PC-9 (cell line): ENCODE measurements at regions not wholly inside any gene's neighbourhood (a gene's known extent, or its start where the extent isn't known, plus 50 kb on each side); places are given as distances from the start of the nearest gene placed in this dataset.

Experiments used
- BruUV-seq: library from RNA; stranded (reverse); fragments of 400-500 nt; replicated peaks from 2 replicates; lab custom pipeline; 2021; lab: Mats Ljungman, UMichigan
- CTCF ChIA-PET: fragments of 300-600 bp; sonication (Branson Sonifier 250); formaldehyde crosslinking; loops from one replicate; lab custom pipeline; 2022; ENCODE audit warnings: antibody characterized with exemption; lab: Charles Lee
- POLR2A ChIA-PET: fragments of 300-600 bp; sonication (Branson Sonifier 250); formaldehyde crosslinking; loops from one replicate; lab custom pipeline; 2022; ENCODE audit warnings: antibody characterized with exemption; ENCODE audit not compliant: unreplicated experiment; lab: Charles Lee
- DNase-seq, 2 experiments: peaks; one replicate each; pipeline versions ENCODE4 v3.0.0 to v3.0.0-alpha.2; 2015 to 2022; ENCODE audit warnings: mixed read lengths in 1 of 2
- H2AFZ ChIP-seq: fragments of 200-600 bp; sonication (generic); 2 replicates; pipeline ENCODE4 v1.8.1; 2017; ENCODE audit warnings: antibody characterized with exemption
- H3F3A ChIP-seq: fragments of 200-600 bp; sonication (generic); 2 replicates; pipeline ENCODE4 v1.8.1; 2017; ENCODE audit warnings: antibody characterized with exemption, mild to moderate bottlenecking, low read depth; ENCODE audit not compliant: insufficient read depth
- H3K27ac ChIP-seq: fragments of 200-600 bp; sonication (generic); 2 replicates; pipeline ENCODE4 v1.6.1; 2016; ENCODE audit warnings: mixed run types
- H3K27me3 ChIP-seq: fragments of 200-600 bp; sonication (generic); 2 replicates; pipeline ENCODE4 v1.6.1; 2016; ENCODE audit warnings: low read depth, mixed run types; ENCODE audit not compliant: insufficient read depth
- H3K36me3 ChIP-seq: fragments of 200-600 bp; sonication (generic); 2 replicates; pipeline ENCODE4 v1.6.1; 2016; ENCODE audit warnings: low read depth, mixed run types
- H3K4me1 ChIP-seq: fragments of 200-600 bp; sonication (generic); replicated peaks from 2 replicates; pipeline ENCODE4 v1.6.1; 2016; ENCODE audit warnings: mixed run types; ENCODE audit not compliant: insufficient read depth
- H3K4me2 ChIP-seq: fragments of 200-600 bp; sonication (generic); 2 replicates; pipeline ENCODE4 v1.6.1; 2017; ENCODE audit warnings: mixed run types
- H3K4me3 ChIP-seq: fragments of 200-600 bp; sonication (generic); 2 replicates; pipeline ENCODE4 v1.6.1; 2016; ENCODE audit warnings: mixed run types
- H3K79me2 ChIP-seq: fragments of 200-600 bp; sonication (generic); 2 replicates; pipeline ENCODE4 v1.6.1; 2017; ENCODE audit warnings: low read depth, mixed run types
- H3K9me2 ChIP-seq: fragments of 200-600 bp; sonication (generic); 2 replicates; pipeline ENCODE4 v1.8.1; 2017; ENCODE audit warnings: mild to moderate bottlenecking; ENCODE audit not compliant: insufficient read depth
- H3K9me3 ChIP-seq: fragments of 200-600 bp; sonication (generic); 2 replicates; pipeline ENCODE4 v1.8.1; 2016; ENCODE audit warnings: low read depth; ENCODE audit not compliant: insufficient read depth
- H4K20me1 ChIP-seq: fragments of 200-600 bp; sonication (generic); 2 replicates; pipeline ENCODE4 v1.8.1; 2017; ENCODE audit not compliant: insufficient read depth
- CTCF ChIP-seq: fragments of 200-600 bp; sonication (generic); conservative IDR thresholded peaks from 2 replicates; pipeline ENCODE4 v1.6.1; 2017; ENCODE audit warnings: mixed run types, antibody characterized with exemption, mild to moderate bottlenecking, moderate library complexity
- EZH2 ChIP-seq: fragments of 200-600 bp; sonication (generic); IDR thresholded peaks from 2 replicates; pipeline ENCODE4 v1.8.0; 2017; ENCODE audit warnings: antibody characterized with exemption, low read depth
- intact Hi-C: fragments of 100-400 bp; cut with micrococcal nuclease; formaldehyde crosslinking; loops from one replicate; pipeline ENCODE4 v1.10.0; 2022; ENCODE audit not compliant: unreplicated experiment

- Histone ChIP-seq H3K79me2 (no peaks in the 10 kb centered on the region), H3K27me3 (peaks cover 65% of the 10 kb centered on the region), H3K36me3 (no peaks in the 10 kb centered on the region), H3K27ac (no peak overlapping the region), H3K9me2 (no peaks in the 10 kb centered on the region), H3K4me3 (no peak overlapping the region), H3F3A (no peaks in the 10 kb centered on the region), H4K20me1 (no peaks in the 10 kb centered on the region), H2AFZ (no peak overlapping the region), H3K4me2 (no peak overlapping the region), H3K9me3 (no peaks in the 10 kb centered on the region), H3K4me1 (no peaks in the 10 kb centered on the region)
- TF ChIP-seq CTCF (no peak), EZH2 (no peak)
- intact Hi-C loops, result no loop called here
- POLR2A ChIA-PET, result no interaction called here
- CTCF ChIA-PET, result no interaction called here
- no peak for DNase-seq
- BruUV-seq, result no TSS peak
These were observed 130.9 kb upstream of the RGMA start for GRCh38 chr15:93219859-93220420.

GRCh38 chr15:93217343-93217742 is 128.3 kb upstream of the RGMA start:
- Histone ChIP-seq H3K4me1 (no peaks in the 10 kb centered on the region), H3K79me2 (no peaks in the 10 kb centered on the region), H3K4me3 (no peak overlapping the region), H3K27ac (no peak overlapping the region), H3K27me3 (peaks cover 59% of the 10 kb centered on the region), H3F3A (no peaks in the 10 kb centered on the region), H3K9me2 (no peaks in the 10 kb centered on the region), H2AFZ (no peak overlapping the region), H3K9me3 (no peaks in the 10 kb centered on the region), H3K4me2 (no peak overlapping the region), H3K36me3 (no peaks in the 10 kb centered on the region), H4K20me1 (no peaks in the 10 kb centered on the region)
- ChIA-PET CTCF (no interaction called here), POLR2A (no interaction called here)
- BruUV-seq, result no TSS peak
- no peak for TF ChIP-seq CTCF
- TF ChIP-seq EZH2, result no peak
- intact Hi-C loops, result no loop called here
- no peak for DNase-seq

GRCh38 chr15:93214106-93214505 is 125.1 kb upstream of the RGMA start:
- H4K20me1 ChIP-seq, result no peaks in the 10 kb centered on the region

More at GRCh38 chr15:93214106-93214505, 125.1 kb upstream of the RGMA start:
- no peak overlapping the region for H3K4me2 ChIP-seq
- no peak for DNase-seq
- no peaks in the 10 kb centered on the region for H3K4me1 ChIP-seq
- H3K36me3 ChIP-seq, result no peaks in the 10 kb centered on the region
- intact Hi-C loops, result no loop called here
- TF ChIP-seq EZH2 (no peak), CTCF (no peak)
- peaks cover 57% of the 10 kb centered on the region for H3K27me3 ChIP-seq
- ChIA-PET CTCF (no interaction called here), POLR2A (no interaction called here)
- H3K9me2 ChIP-seq, result no peaks in the 10 kb centered on the region
- no peak overlapping the region for H3K4me3 ChIP-seq
- H3K9me3 ChIP-seq, result no peaks in the 10 kb centered on the region
- H3K27ac ChIP-seq, result no peak overlapping the region
- no TSS peak for BruUV-seq
- H3K79me2 ChIP-seq, result no peaks in the 10 kb centered on the region
- no peaks in the 10 kb centered on the region for H3F3A ChIP-seq
- H2AFZ ChIP-seq, result no peak overlapping the region
